HepG2 (cell line): ENCODE measurements at regions not wholly inside any gene's neighbourhood (a gene's known extent, or its start where the extent isn't known, plus 50 kb on each side); places are given as distances from the start of the nearest gene placed in this dataset.

Source experiments
- NCOA1 ChIP-seq: sonication (generic); formaldehyde crosslinking; IDR thresholded peaks from 2 replicates; pipeline ENCODE4 v1.9.0; 2021; ENCODE audit warnings: missing genetic modification reagents
- SAP130 ChIP-seq: IDR thresholded peaks from 2 replicates; pipeline ENCODE4 v1.6.1; 2016; ENCODE audit warnings: low read depth
- XBP1 ChIP-seq: sonication (generic); formaldehyde crosslinking; IDR thresholded peaks from 2 replicates; pipeline ENCODE4 v1.5.0; 2020; ENCODE audit warnings: missing genetic modification reagents
- XRCC5 ChIP-seq: fragments of 200-400 bp; formaldehyde crosslinking; optimal IDR thresholded peaks from 2 replicates; pipeline ENCODE3; 2017; ENCODE audit warnings: mild to moderate bottlenecking, low read length
- ZBTB44 ChIP-seq: sonication (generic); formaldehyde crosslinking; IDR thresholded peaks from 2 replicates; pipeline ENCODE4 v1.4.0; 2020; ENCODE audit warnings: missing genetic modification reagents
- ZNF224 ChIP-seq: sonication (generic); formaldehyde crosslinking; IDR thresholded peaks from 2 replicates; pipeline ENCODE4 v1.5.0; 2020; ENCODE audit warnings: mild to moderate bottlenecking, missing genetic modification reagents
- ZNF724P ChIP-seq: sonication (generic); formaldehyde crosslinking; IDR thresholded peaks from 2 replicates; pipeline ENCODE4 v1.8.0; 2022; ENCODE audit warnings: missing genetic modification reagents, borderline replicate concordance
- ZNF776 ChIP-seq: sonication (generic); formaldehyde crosslinking; IDR thresholded peaks from 2 replicates; pipeline ENCODE4 v1.4.0; 2020; ENCODE audit warnings: mild to moderate bottlenecking, missing genetic modification reagents
- ZNF839 ChIP-seq: sonication (generic); formaldehyde crosslinking; IDR thresholded peaks from 2 replicates; pipeline ENCODE4 v1.4.0; 2020; ENCODE audit warnings: missing genetic modification reagents, mild to moderate bottlenecking, borderline replicate concordance
- ZNF883 ChIP-seq: sonication (generic); formaldehyde crosslinking; IDR thresholded peaks from 2 replicates; pipeline ENCODE4 v1.5.1; 2020; ENCODE audit warnings: mild to moderate bottlenecking, missing genetic modification reagents; ENCODE audit errors: not compliant biosample characterization
- TF ChIP-seq, protein P1 (sequence below): sonication (generic); formaldehyde crosslinking; IDR thresholded peaks from 2 replicates; pipeline ENCODE4 v1.8.1; 2023; ENCODE audit warnings: mild to moderate bottlenecking, missing genetic modification reagents
- TF ChIP-seq, protein P2 (sequence below): sonication (generic); formaldehyde crosslinking; IDR thresholded peaks from 2 replicates; pipeline ENCODE4 v1.4.0; 2020; ENCODE audit warnings: missing genetic modification reagents, borderline replicate concordance

- no peak for TF ChIP-seq ZBTB44 (CRISPR knock-in tag)
- no peak for TF ChIP-seq XRCC5
- TF ChIP-seq XBP1 (CRISPR knock-in tag) = no peak
- no peak for TF ChIP-seq ZNF883
- no peak for TF ChIP-seq ZNF839 (CRISPR knock-in tag)
- TF ChIP-seq, protein P1, sequence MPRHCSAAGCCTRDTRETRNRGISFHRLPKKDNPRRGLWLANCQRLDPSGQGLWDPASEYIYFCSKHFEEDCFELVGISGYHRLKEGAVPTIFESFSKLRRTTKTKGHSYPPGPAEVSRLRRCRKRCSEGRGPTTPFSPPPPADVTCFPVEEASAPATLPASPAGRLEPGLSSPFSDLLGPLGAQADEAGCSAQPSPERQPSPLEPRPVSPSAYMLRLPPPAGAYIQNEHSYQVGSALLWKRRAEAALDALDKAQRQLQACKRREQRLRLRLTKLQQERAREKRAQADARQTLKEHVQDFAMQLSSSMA (CRISPR knock-in tag) = no peak
- no peak for TF ChIP-seq ZNF724P (CRISPR knock-in tag)
- TF ChIP-seq SAP130 = no peak
- TF ChIP-seq, protein P2, sequence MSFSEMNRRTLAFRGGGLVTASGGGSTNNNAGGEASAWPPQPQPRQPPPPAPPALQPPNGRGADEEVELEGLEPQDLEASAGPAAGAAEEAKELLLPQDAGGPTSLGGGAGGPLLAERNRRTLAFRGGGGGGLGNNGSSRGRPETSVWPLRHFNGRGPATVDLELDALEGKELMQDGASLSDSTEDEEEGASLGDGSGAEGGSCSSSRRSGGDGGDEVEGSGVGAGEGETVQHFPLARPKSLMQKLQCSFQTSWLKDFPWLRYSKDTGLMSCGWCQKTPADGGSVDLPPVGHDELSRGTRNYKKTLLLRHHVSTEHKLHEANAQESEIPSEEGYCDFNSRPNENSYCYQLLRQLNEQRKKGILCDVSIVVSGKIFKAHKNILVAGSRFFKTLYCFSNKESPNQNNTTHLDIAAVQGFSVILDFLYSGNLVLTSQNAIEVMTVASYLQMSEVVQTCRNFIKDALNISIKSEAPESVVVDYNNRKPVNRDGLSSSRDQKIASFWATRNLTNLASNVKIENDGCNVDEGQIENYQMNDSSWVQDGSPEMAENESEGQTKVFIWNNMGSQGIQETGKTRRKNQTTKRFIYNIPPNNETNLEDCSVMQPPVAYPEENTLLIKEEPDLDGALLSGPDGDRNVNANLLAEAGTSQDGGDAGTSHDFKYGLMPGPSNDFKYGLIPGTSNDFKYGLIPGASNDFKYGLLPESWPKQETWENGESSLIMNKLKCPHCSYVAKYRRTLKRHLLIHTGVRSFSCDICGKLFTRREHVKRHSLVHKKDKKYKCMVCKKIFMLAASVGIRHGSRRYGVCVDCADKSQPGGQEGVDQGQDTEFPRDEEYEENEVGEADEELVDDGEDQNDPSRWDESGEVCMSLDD = no peak
- TF ChIP-seq ZNF776 (CRISPR knock-in tag) = no peak
- TF ChIP-seq ZNF224 (CRISPR knock-in tag) = no peak
- no peak for TF ChIP-seq NCOA1 (CRISPR knock-in tag)
- TF ChIP-seq, all 625 proteins: peak for 0
These were observed 126.0 kb upstream of the VSTM2B start (continued) for GRCh38 chr19:29399804-29400203.
